PC-3 (cell line): ENCODE measurements at regions not wholly inside any gene's neighbourhood (a gene's known extent, or its start where the extent isn't known, plus 50 kb on each side); places are given as distances from the start of the nearest gene placed in this dataset.

Experiments
- EZH2 ChIP-seq: fragments of 300-600 bp; sonication (generic); IDR thresholded peaks from one replicate; pipeline ENCODE4 v1.6.1; 2017; ENCODE audit warnings: antibody characterized with exemption, mild to moderate bottlenecking, low read length; ENCODE audit not compliant: unreplicated experiment
- EZH2phosphoT487 ChIP-seq: fragments of 300-600 bp; sonication (generic); IDR thresholded peaks from 2 replicates; pipeline ENCODE4 v1.6.1; 2018; ENCODE audit warnings: mild to moderate bottlenecking, antibody characterized with exemption, low read length, borderline replicate concordance
- TF ChIP-seq, protein P1 (sequence below): fragments of 300-600 bp; sonication (generic); conservative IDR thresholded peaks from 2 replicates; pipeline ENCODE4 v1.5.1; 2017; ENCODE audit warnings: antibody characterized with exemption, low read depth, mild to moderate bottlenecking, low read length

DNA sequence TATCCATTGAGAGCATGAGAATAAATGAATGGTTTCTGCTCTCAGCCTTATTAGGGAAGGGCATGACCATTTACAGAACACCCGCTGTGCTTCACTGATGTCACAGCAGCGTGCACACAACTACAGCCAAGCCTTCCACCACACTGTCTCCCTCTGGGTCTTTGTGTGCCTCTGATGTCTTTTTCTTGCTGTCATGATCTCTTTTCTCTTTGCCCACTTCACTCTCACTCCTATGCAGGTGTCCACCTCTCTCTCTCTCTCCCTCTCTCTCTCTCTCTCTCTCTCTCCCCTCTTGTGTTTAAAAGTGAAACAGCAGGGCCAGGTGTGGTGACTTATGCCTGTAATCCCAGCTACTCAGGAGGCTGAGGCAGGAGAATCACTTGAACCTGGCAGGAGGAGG, 232.5 kb upstream of the JUN start:
- TF ChIP-seq, protein P1, sequence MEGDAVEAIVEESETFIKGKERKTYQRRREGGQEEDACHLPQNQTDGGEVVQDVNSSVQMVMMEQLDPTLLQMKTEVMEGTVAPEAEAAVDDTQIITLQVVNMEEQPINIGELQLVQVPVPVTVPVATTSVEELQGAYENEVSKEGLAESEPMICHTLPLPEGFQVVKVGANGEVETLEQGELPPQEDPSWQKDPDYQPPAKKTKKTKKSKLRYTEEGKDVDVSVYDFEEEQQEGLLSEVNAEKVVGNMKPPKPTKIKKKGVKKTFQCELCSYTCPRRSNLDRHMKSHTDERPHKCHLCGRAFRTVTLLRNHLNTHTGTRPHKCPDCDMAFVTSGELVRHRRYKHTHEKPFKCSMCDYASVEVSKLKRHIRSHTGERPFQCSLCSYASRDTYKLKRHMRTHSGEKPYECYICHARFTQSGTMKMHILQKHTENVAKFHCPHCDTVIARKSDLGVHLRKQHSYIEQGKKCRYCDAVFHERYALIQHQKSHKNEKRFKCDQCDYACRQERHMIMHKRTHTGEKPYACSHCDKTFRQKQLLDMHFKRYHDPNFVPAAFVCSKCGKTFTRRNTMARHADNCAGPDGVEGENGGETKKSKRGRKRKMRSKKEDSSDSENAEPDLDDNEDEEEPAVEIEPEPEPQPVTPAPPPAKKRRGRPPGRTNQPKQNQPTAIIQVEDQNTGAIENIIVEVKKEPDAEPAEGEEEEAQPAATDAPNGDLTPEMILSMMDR: no peak
- TF ChIP-seq EZH2phosphoT487 (no peak), EZH2 (no peak)
